Neutrophil (primary cell): ENCODE measurements at regions not wholly inside any gene's neighbourhood (a gene's known extent, or its start where the extent isn't known, plus 50 kb on each side); places are given as distances from the start of the nearest gene placed in this dataset.
A peak's percentile ranks its signal among the peaks of the same experiment; 100 is the strongest.
"Not testable (repeated sequence)": the region's sequence is repeated elsewhere in the genome, so short reads cannot be mapped to it uniquely, and the experiment has no call there.

Experiments used
- H3K27ac ChIP-seq: fragments of 200-600 bp; sonication (generic); 2 replicates; pipeline ENCODE4 v1.5.1; 2016; ENCODE audit warnings: mild to moderate bottlenecking, moderate library complexity
- H3K27me3 ChIP-seq: fragments of 200-600 bp; sonication (generic); 2 replicates; pipeline ENCODE4 v1.6.0; 2016; ENCODE audit warnings: mild to moderate bottlenecking
- H3K36me3 ChIP-seq: fragments of 200-600 bp; sonication (generic); 2 replicates; pipeline ENCODE4 v1.5.1; 2017
- H3K4me1 ChIP-seq, 2 experiments: fragments of 200-600 bp in 1 of 2; sonication (generic) in 1 of 2; 1 replicate in 1 of 2; 2 replicates in 1 of 2; pipeline versions ENCODE4 v1.5.1 to v1.6.1; 2013 to 2016; ENCODE audit warnings: low read depth in 1 of 2, low read length in 1 of 2, mild to moderate bottlenecking in 1 of 2, moderate library complexity in 1 of 2; ENCODE audit not compliant: control insufficient read depth in 1 of 2, insufficient read depth in 1 of 2
- H3K4me3 ChIP-seq, 2 experiments: fragments of 200-600 bp in 1 of 2; sonication (generic) in 1 of 2; 1 replicate in 1 of 2; 2 replicates in 1 of 2; pipeline ENCODE4 v1.5.1; 2013 to 2016; ENCODE audit warnings: low read depth in 1 of 2, low read length in 1 of 2, mild to moderate bottlenecking in 1 of 2, moderate library complexity in 1 of 2
- H3K9me3 ChIP-seq: fragments of 200-600 bp; sonication (generic); 2 replicates; pipeline ENCODE4 v1.5.1; 2016
- CTCF ChIP-seq: fragments of 200-600 bp; sonication (generic); IDR thresholded peaks from 2 replicates; pipeline ENCODE4 v1.5.1; 2016; ENCODE audit warnings: antibody characterized with exemption

DNA sequence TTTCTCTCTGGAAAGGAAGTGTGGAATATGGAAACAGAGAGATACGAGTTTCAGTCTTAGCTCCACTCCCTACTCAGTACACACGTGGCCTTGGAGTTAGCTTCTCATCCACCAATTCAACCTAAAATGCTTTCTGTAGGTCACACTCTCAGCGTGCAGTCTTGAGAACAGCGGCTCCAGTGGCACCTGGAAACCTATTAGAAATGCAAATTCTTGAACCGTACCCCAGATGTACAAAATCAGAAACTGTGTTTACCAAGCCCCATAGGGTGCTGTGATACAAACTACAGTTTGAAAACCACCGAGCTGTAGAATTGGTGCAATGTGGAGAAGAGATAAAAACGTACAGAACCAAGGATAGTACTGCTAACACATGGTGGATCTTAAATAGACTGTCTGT is 91.1 kb upstream of the SP4 start:
- TF ChIP-seq CTCF: no peak
- Histone ChIP-seq H3K27ac (no peak overlapping the region), H3K4me1 (no peaks in the 10 kb centered on the region), H3K36me3 (no peaks in the 10 kb centered on the region), H3K27me3 (no peaks in the 10 kb centered on the region), H3K9me3 (no peaks in the 10 kb centered on the region), H3K4me3 (no peak overlapping the region)

GRCh38 chr7:21338728-21339164 is 89.1 kb upstream of the SP4 start:
- H3K36me3 ChIP-seq: no peaks in the 10 kb centered on the region
- H3K4me3 ChIP-seq: no peak overlapping the region
- H3K27me3 ChIP-seq: no peaks in the 10 kb centered on the region
- H3K27ac ChIP-seq: no peak overlapping the region
- no peaks in the 10 kb centered on the region for H3K9me3 ChIP-seq
- H3K4me1 ChIP-seq: no peaks in the 10 kb centered on the region
- TF ChIP-seq CTCF: no peak

DNA sequence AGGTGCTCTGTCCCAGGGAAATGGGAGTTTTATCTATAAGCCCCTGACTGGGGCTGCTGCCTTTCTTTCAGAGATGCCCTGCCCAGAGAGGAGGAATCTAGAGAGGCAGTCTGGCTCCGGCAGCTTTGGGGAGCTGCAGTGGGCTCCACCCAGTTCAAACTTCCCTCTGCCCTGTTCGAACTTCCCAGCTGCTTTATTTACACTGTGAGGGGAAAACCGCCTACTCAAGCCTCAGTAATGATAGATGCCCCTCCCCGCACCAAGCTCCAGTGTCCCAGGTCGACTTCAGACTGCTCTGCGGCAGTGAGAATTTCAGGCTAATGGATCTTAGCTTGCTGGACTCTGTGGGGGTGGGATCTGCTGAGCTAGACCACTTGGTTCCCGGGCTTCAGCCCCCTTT is 83.0 kb upstream of the SP4 start:
- H3K4me3 ChIP-seq, H3K27ac ChIP-seq, H3K9me3 ChIP-seq, H3K4me1 ChIP-seq, H3K27me3 ChIP-seq, H3K36me3 ChIP-seq: not testable (repeated sequence)

- Histone ChIP-seq H3K4me3 (no peak overlapping the region), H3K9me3 (no peaks in the 10 kb centered on the region), H3K27ac (no peak overlapping the region), H3K4me1 (no peaks in the 10 kb centered on the region), H3K36me3 (no peaks in the 10 kb centered on the region), H3K27me3 (no peaks in the 10 kb centered on the region)
- TF ChIP-seq CTCF: no peak
These were observed 82.5 kb upstream of the SP4 start for GRCh38 chr7:21345361-21345760.

DNA sequence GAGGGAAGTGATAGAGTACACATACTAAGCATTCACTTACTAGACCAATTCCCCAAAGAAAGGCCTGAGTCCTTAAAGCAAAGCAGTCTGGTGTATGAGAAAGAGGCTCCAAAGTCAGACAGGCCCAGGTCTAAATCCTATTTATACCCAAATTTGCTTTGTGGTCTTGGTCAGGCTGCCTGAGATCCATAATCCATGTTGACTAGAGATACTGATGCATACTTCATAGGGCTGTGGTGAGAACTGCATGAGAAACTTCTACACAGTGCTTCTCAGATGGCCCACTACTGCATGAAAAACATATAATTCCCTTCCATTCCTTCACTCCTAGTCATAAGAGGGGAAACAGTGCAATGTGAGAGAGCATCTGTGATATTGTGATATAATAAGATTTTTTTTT is 81.6 kb upstream of the SP4 start:
- no peaks in the 10 kb centered on the region for H3K9me3 ChIP-seq
- no peaks in the 10 kb centered on the region for H3K4me1 ChIP-seq
- H3K27ac ChIP-seq: no peak overlapping the region
- H3K4me3 ChIP-seq: no peak overlapping the region
- no peak for TF ChIP-seq CTCF
- H3K36me3 ChIP-seq: no peaks in the 10 kb centered on the region
- no peaks in the 10 kb centered on the region for H3K27me3 ChIP-seq

DNA sequence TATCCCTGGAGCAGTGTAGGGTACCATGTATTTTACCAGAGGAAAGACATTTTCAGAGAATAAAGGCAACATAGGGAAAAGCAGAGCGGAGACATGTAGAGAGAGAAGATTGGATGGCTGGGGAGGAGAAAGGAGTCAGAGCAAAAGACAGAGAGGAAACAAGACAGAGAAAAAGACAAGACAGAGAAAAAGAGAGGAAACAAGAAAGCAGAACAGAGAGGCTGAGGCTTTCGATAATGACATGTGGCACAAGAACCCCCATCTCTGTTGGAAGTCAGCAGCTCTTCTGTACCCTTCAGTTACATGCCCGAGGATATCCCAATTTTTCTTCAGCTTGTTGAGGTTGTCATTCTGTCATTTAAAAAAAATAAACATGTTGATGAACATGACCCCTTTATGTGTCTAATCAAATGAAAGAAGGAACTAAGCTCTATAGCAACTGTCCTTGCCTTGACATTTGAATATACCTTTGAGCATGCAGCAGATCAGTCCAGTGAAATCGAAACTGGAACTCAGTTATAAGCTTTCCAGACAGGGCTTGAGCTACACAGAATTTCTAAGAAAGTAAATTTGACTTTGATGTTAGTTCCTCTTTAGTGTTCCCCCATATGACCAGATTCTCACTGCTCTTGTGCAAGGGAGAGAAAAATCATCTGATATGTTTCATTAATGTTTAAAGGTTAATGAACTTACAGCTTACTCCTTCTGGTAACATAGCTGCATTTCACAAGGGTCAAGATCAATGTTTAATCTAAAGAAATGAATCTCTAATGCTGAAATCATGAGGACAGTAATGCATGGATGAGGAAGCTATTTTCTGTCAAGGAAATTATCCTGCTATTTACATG is 75.1 kb upstream of the SP4 start:
- Histone ChIP-seq H3K4me3 (no peak overlapping the region), H3K4me1 (peaks cover 54 to 56% of the 10 kb centered on the region in 2 experiments), H3K9me3 (no peaks in the 10 kb centered on the region), H3K36me3 (no peaks in the 10 kb centered on the region), H3K27ac (peak overlapping the region; percentile 63), H3K27me3 (no peaks in the 10 kb centered on the region)
- no peak for TF ChIP-seq CTCF
